A549 (cell line): ENCODE measurements at regions not wholly inside any gene's neighbourhood (a gene's known extent, or its start where the extent isn't known, plus 50 kb on each side); places are given as distances from the start of the nearest gene placed in this dataset.

Experiments
- ATAC-seq, 2 experiments: fragments of 200-7000 bp in 1 of 2; fragments of >200 bp in 1 of 2; cut with Nextera tagmentation in 1 of 2; cut with Tn5 transposase in 1 of 2; 3 replicates each; pipeline versions ENCODE4 v1.8.0 to v1.9.1; 2018 to 2020; ENCODE audit warnings: mild to moderate bottlenecking in 1 of 2, moderate library complexity in 1 of 2
- CTCF ChIA-PET: fragments of 300-600 bp; sonication (Branson Sonifier 250); formaldehyde crosslinking; extraction: SDS; loops from one replicate; lab custom pipeline; 2021; ENCODE audit warnings: antibody characterized with exemption, inconsistent platforms; lab: Yijun Ruan, JAX
- POLR2A ChIA-PET: fragments of 350-600 bp; formaldehyde crosslinking; extraction: SDS; loops from one replicate; lab custom pipeline; 2021; ENCODE audit warnings: antibody characterized with exemption, inconsistent platforms; lab: Yijun Ruan, JAX
- DNase-seq, 2 experiments: peaks; one replicate each; pipeline versions ENCODE4 v3.0.0 to v3.0.0-alpha.2; 2011 to 2016; ENCODE audit warnings: low read depth in 1 of 2, low spot score in 1 of 2
- FAIRE-seq: peaks from 2 replicates; lab custom pipeline; 2011; peaks lifted over from hg19 to GRCh38; lab: Jason Lieb, UNC
- H3K27ac ChIP-seq, 2 experiments: fragments of >200 bp; sonication (Bioruptor Twin); formaldehyde crosslinking; 3 replicates each; pipeline ENCODE4 v1.5.1; 2016 to 2017
- H3K4me1 ChIP-seq: fragments of >200 bp; sonication (Bioruptor Twin); formaldehyde crosslinking; 3 replicates; pipeline ENCODE4 v1.6.1; 2016
- H3K4me2 ChIP-seq: fragments of >200 bp; sonication (Bioruptor Twin); formaldehyde crosslinking; 3 replicates; pipeline ENCODE4 v1.6.1; 2016
- H3K4me3 ChIP-seq: fragments of >200 bp; sonication (Bioruptor Twin); formaldehyde crosslinking; 3 replicates; pipeline ENCODE4 v1.5.1; 2016
- H3K9me3 ChIP-seq: fragments of >200 bp; sonication (Bioruptor Twin); formaldehyde crosslinking; 3 replicates; pipeline ENCODE4 v1.6.1; 2016
- ATOH8 ChIP-seq: fragments of 250-450 bp; sonication (Bioruptor Pico); IDR thresholded peaks from 2 replicates; pipeline ENCODE4 v1.5.0; 2020; ENCODE audit warnings: low read depth, mild to moderate bottlenecking, moderate library complexity
- EHF ChIP-seq: fragments of 250-450 bp; sonication (Bioruptor Pico); IDR thresholded peaks from 2 replicates; pipeline ENCODE4 v1.5.0; 2020; ENCODE audit warnings: mild to moderate bottlenecking
- EHMT2 ChIP-seq: fragments of 200-600 bp; sonication (generic); IDR thresholded peaks from 2 replicates; pipeline ENCODE4 v1.6.1; 2016; ENCODE audit warnings: antibody characterized with exemption, low read depth, mild to moderate bottlenecking, moderate library complexity
- ELK1 ChIP-seq: fragments of 150-350 bp; IDR thresholded peaks from 2 replicates; pipeline ENCODE4 v1.6.1; 2014; ENCODE audit warnings: low read depth, mild to moderate bottlenecking, low read length
- FOXS1 ChIP-seq: fragments of 250-450 bp; sonication (Bioruptor Pico); IDR thresholded peaks from 2 replicates; pipeline ENCODE4 v1.5.0; 2020; ENCODE audit warnings: mild to moderate bottlenecking, moderate library complexity
- HES2 ChIP-seq: fragments of >200 bp; sonication (Bioruptor Twin); formaldehyde crosslinking; IDR thresholded peaks from 2 replicates; pipeline ENCODE4 v1.6.1; 2016
- HMGXB4 ChIP-seq: fragments of 250-450 bp; sonication (Bioruptor Pico); IDR thresholded peaks from 2 replicates; pipeline ENCODE4 v1.5.0; 2021; ENCODE audit warnings: mild to moderate bottlenecking, moderate library complexity, borderline replicate concordance
- HOXB5 ChIP-seq: fragments of 250-450 bp; sonication (Bioruptor Pico); IDR thresholded peaks from 2 replicates; pipeline ENCODE4 v1.5.0; 2020; ENCODE audit warnings: mild to moderate bottlenecking, moderate library complexity
- MAFK ChIP-seq: fragments of 450-650 bp; IDR thresholded peaks from 2 replicates; pipeline ENCODE4 v1.6.1; 2014; ENCODE audit not compliant: partially characterized antibody
- MAX ChIP-seq: IDR thresholded peaks from 2 replicates; pipeline ENCODE4 v1.6.1; 2012
- RARB ChIP-seq: fragments of 250-450 bp; sonication (Bioruptor Pico); IDR thresholded peaks from 2 replicates; pipeline ENCODE4 v1.8.0; 2021; ENCODE audit warnings: mild to moderate bottlenecking, moderate library complexity
- REST ChIP-seq: fragments of 200-600 bp; sonication (generic); IDR thresholded peaks from 2 replicates; pipeline ENCODE4 v1.6.1; 2016; ENCODE audit warnings: antibody characterized with exemption, mild to moderate bottlenecking, moderate library complexity
- SMC3 ChIP-seq: fragments of >200 bp; sonication (Bioruptor Twin); formaldehyde crosslinking; IDR thresholded peaks from 3 replicates; pipeline ENCODE4 v1.6.1; 2018; ENCODE audit warnings: inconsistent platforms
- TFCP2L1 ChIP-seq: fragments of 250-450 bp; sonication (Bioruptor Pico); IDR thresholded peaks from 2 replicates; pipeline ENCODE4 v1.5.0; 2021; ENCODE audit warnings: mild to moderate bottlenecking
- ZC3H11A ChIP-seq: fragments of 450-650 bp; IDR thresholded peaks from 2 replicates; pipeline ENCODE4 v1.6.1; 2014; ENCODE audit warnings: antibody characterized with exemption, mild to moderate bottlenecking
- ZFP36 ChIP-seq: fragments of 450-650 bp; IDR thresholded peaks from 2 replicates; pipeline ENCODE4 v1.6.1; 2014; ENCODE audit warnings: borderline replicate concordance; ENCODE audit not compliant: partially characterized antibody
- ZSCAN20 ChIP-seq: fragments of 250-450 bp; sonication (Bioruptor Pico); IDR thresholded peaks from 2 replicates; pipeline ENCODE4 v1.8.0; 2022; ENCODE audit warnings: mild to moderate bottlenecking, moderate library complexity
- WGBS: methylation state at CpG from one replicate; pipeline ENCODE4 v1.1.6; 2017; ENCODE audit errors: missing lambda C conversion rate; 5-methylcytosine and 5-hydroxymethylcytosine counted together

- 57% methylated on average over 2 of the region's 2 CpGs for WGBS
Observed at GRCh38 chr3:178340506-178340905, 195.7 kb upstream of the KCNMB2 start.

GRCh38 chr3:178341636-178342035, 194.6 kb upstream of the KCNMB2 start:
- ChIA-PET CTCF (no interaction called here), POLR2A (no interaction called here)
- Histone ChIP-seq H3K4me1 (no peaks in the 10 kb centered on the region), H3K4me3 (no peak overlapping the region), H3K4me2 (no peak overlapping the region; the same call in 2 of the 3 replicates), H3K27ac (no peak overlapping the region), H3K9me3 (no peaks in the 10 kb centered on the region)
- no peak for DNase-seq
- WGBS: 81% methylated on average over 6 of the region's 7 CpGs
- FAIRE-seq: no peak
- TF ChIP-seq EHF (CRISPR knock-in tag): no peak
- no peak for TF ChIP-seq RARB (CRISPR knock-in tag)
- no peak for TF ChIP-seq REST
- no peak for TF ChIP-seq HES2
- TF ChIP-seq ZC3H11A: no peak
- TF ChIP-seq MAX: no peak
- no peak for TF ChIP-seq FOXS1
- no peak for TF ChIP-seq TFCP2L1 (CRISPR knock-in tag)
- TF ChIP-seq EHMT2: no peak
- no peak for TF ChIP-seq HMGXB4 (CRISPR knock-in tag)
- no peak for TF ChIP-seq ZFP36
- no peak for TF ChIP-seq MAFK
- TF ChIP-seq HOXB5 (CRISPR knock-in tag): no peak
- no peak for TF ChIP-seq ATOH8
- ATAC-seq: no peak

More at GRCh38 chr3:178340506-178340905, 195.7 kb upstream of the KCNMB2 start:
- DNase-seq (no peak), ATAC-seq (no peak), FAIRE-seq (no peak)
- TF ChIP-seq FOXS1 (no peak), ZC3H11A (no peak), ELK1 (no peak), ZSCAN20 (no peak), SMC3 (no peak), HOXB5 (CRISPR knock-in tag) (no peak)
- no peak overlapping the region for H3K27ac ChIP-seq
- no peak overlapping the region for H3K4me3 ChIP-seq
- no peaks in the 10 kb centered on the region for H3K9me3 ChIP-seq
- H3K4me2 ChIP-seq: no peak overlapping the region
- H3K4me1 ChIP-seq: no peaks in the 10 kb centered on the region
- ChIA-PET POLR2A (no interaction called here), CTCF (no interaction called here)
